IMR-90 (cell line): ENCODE measurements at regions not wholly inside any gene's neighbourhood (a gene's known extent, or its start where the extent isn't known, plus 50 kb on each side); places are given as distances from the start of the nearest gene placed in this dataset.

Experiments used
- ATAC-seq: fragments of 200-7000 bp; cut with Tn5 transposase; 2 replicates; pipeline ENCODE4 v1.9.1; 2020; ENCODE audit warnings: low read depth, mild to moderate bottlenecking, moderate library complexity
- BruUV-seq: library from RNA; stranded (reverse); fragments of 400-500 nt; replicated peaks from 2 replicates; lab custom pipeline; 2021; lab: Mats Ljungman, UMichigan
- CTCF ChIA-PET: fragments of 300-600 bp; formaldehyde crosslinking; extraction: SDS; loops from one replicate; lab custom pipeline; 2021; ENCODE audit warnings: antibody characterized with exemption; lab: Yijun Ruan, JAX
- POLR2A ChIA-PET: fragments of 300-600 bp; sonication (Branson Sonifier 250); formaldehyde crosslinking; loops from one replicate; lab custom pipeline; 2022; ENCODE audit warnings: antibody characterized with exemption; ENCODE audit not compliant: unreplicated experiment; lab: Charles Lee
- DNase-seq: peaks from one replicate; pipeline ENCODE4 v3.0.0; 2013
- H2AFZ ChIP-seq: replicated peaks from 2 replicates; pipeline ENCODE3; 2013; ENCODE audit warnings: low read length, mild to moderate bottlenecking; ENCODE audit not compliant: poor library complexity
- H2AK5ac ChIP-seq: 2 replicates; pipeline ENCODE4 v1.6.1; 2013; ENCODE audit warnings: low read depth, low read length, inconsistent platforms
- H2AK9ac ChIP-seq: replicated peaks from 2 replicates; pipeline ENCODE3; 2013; ENCODE audit warnings: mild to moderate bottlenecking, low read depth, low read length, moderate library complexity; ENCODE audit not compliant: poor library complexity
- H2BK120ac ChIP-seq: 2 replicates; pipeline ENCODE4 v1.6.1; 2013; ENCODE audit warnings: low read depth, low read length, inconsistent platforms
- H2BK15ac ChIP-seq: 3 replicates; pipeline ENCODE4 v1.6.1; 2013; ENCODE audit warnings: low read depth, low read length, inconsistent platforms
- H2BK20ac ChIP-seq: 2 replicates; pipeline ENCODE4 v1.6.1; 2013; ENCODE audit warnings: low read depth, mild to moderate bottlenecking, inconsistent platforms, low read length, moderate library complexity
- H2BK5ac ChIP-seq: 2 replicates; pipeline ENCODE4 v1.6.1; 2013; ENCODE audit warnings: mild to moderate bottlenecking, low read depth, low read length, inconsistent platforms; ENCODE audit not compliant: poor library complexity, severe bottlenecking
- H3K14ac ChIP-seq: replicated peaks from 2 replicates; pipeline ENCODE4 v1.6.1; 2013; ENCODE audit warnings: low read depth, low read length, inconsistent platforms
- H3K18ac ChIP-seq: 2 replicates; pipeline ENCODE4 v1.6.1; 2013; ENCODE audit warnings: low read depth, low read length, control low read depth
- H3K23ac ChIP-seq: 2 replicates; pipeline ENCODE4 v1.6.1; 2013; ENCODE audit warnings: low read depth, low read length, inconsistent platforms
- H3K27ac ChIP-seq: 2 replicates; pipeline ENCODE4 v1.5.1; 2013; ENCODE audit warnings: mild to moderate bottlenecking, control low read depth, low read length; ENCODE audit not compliant: insufficient read depth
- H3K27me3 ChIP-seq: 2 replicates; pipeline ENCODE4 v1.6.1; 2013; ENCODE audit warnings: low read length; ENCODE audit not compliant: control insufficient read depth, insufficient read depth
- H3K36me3 ChIP-seq: 2 replicates; pipeline ENCODE4 v1.6.1; 2013; ENCODE audit warnings: low read length, mixed read lengths; ENCODE audit not compliant: control insufficient read depth, insufficient read depth
- H3K4ac ChIP-seq: 2 replicates; pipeline ENCODE4 v1.6.1; 2013; ENCODE audit warnings: low read depth, low read length, inconsistent platforms
- H3K4me1 ChIP-seq: 2 replicates; pipeline ENCODE4 v1.6.1; 2013; ENCODE audit warnings: low read length, mixed read lengths; ENCODE audit not compliant: control insufficient read depth, insufficient read depth
- H3K4me2 ChIP-seq: 2 replicates; pipeline ENCODE4 v1.6.1; 2013; ENCODE audit warnings: low read depth, mild to moderate bottlenecking, control low read depth, low read length, moderate library complexity
- H3K4me3 ChIP-seq: 2 replicates; pipeline ENCODE4 v1.5.1; 2013; ENCODE audit warnings: low read depth, mild to moderate bottlenecking, control low read depth, low read length, moderate library complexity; ENCODE audit not compliant: insufficient read depth
- H3K56ac ChIP-seq: 2 replicates; pipeline ENCODE4 v1.6.1; 2013; ENCODE audit warnings: low read length, inconsistent platforms; ENCODE audit not compliant: insufficient read depth; ENCODE audit errors: extremely low read depth
- H3K79me1 ChIP-seq, 2 experiments: 2 replicates each; pipeline ENCODE4 v1.6.1; 2013; ENCODE audit warnings: low read length in 2 of 2, inconsistent platforms in 1 of 2, low read depth in 1 of 2
- H3K9ac ChIP-seq: 2 replicates; pipeline ENCODE4 v1.6.1; 2013; ENCODE audit warnings: low read depth, low read length, control low read depth
- H3K9me1 ChIP-seq: 2 replicates; pipeline ENCODE4 v1.6.1; 2013; ENCODE audit warnings: low read length, inconsistent platforms; ENCODE audit not compliant: insufficient read depth
- H3K9me3 ChIP-seq: 2 replicates; pipeline ENCODE4 v1.6.1; 2013; ENCODE audit warnings: low read length; ENCODE audit not compliant: control insufficient read depth, insufficient read depth
- H4K20me1 ChIP-seq: 2 replicates; pipeline ENCODE4 v1.6.1; 2013; ENCODE audit warnings: low read length, inconsistent platforms; ENCODE audit not compliant: insufficient read depth
- H4K5ac ChIP-seq: 2 replicates; pipeline ENCODE4 v1.6.1; 2013; ENCODE audit warnings: mild to moderate bottlenecking, low read depth, low read length, control low read depth
- H4K8ac ChIP-seq, 2 experiments: 2 replicates each; pipeline ENCODE4 v1.6.1; 2013; ENCODE audit warnings: low read depth in 2 of 2, low read length in 2 of 2, control low read depth in 1 of 2, inconsistent platforms in 1 of 2
- H4K91ac ChIP-seq: 2 replicates; pipeline ENCODE4 v1.6.1; 2013; ENCODE audit warnings: low read depth, low read length, inconsistent platforms; ENCODE audit not compliant: insufficient read depth
- BHLHE40 ChIP-seq: fragments of 150-350 bp; IDR thresholded peaks from 2 replicates; pipeline ENCODE4 v1.6.1; 2016; ENCODE audit warnings: mild to moderate bottlenecking, low read depth, low read length
- CEBPB ChIP-seq: IDR thresholded peaks from 2 replicates; pipeline ENCODE4 v1.6.1; 2012; ENCODE audit warnings: low read depth, low read length, improper control_type of control experiment
- CHD1 ChIP-seq: IDR thresholded peaks from 2 replicates; pipeline ENCODE4 v1.6.1; 2012; ENCODE audit warnings: low read depth, low read length, improper control_type of control experiment
- CTCF ChIP-seq: conservative IDR thresholded peaks from 2 replicates; pipeline ENCODE4 v1.5.1; 2012; ENCODE audit warnings: mild to moderate bottlenecking, low read depth, low read length, improper control_type of control experiment
- ELK1 ChIP-seq: fragments of 150-350 bp; IDR thresholded peaks from 2 replicates; pipeline ENCODE4 v1.6.1; 2016; ENCODE audit warnings: low read depth, mild to moderate bottlenecking, low read length, moderate library complexity, borderline replicate concordance
- FOS ChIP-seq: fragments of 150-350 bp; IDR thresholded peaks from 2 replicates; pipeline ENCODE4 v1.6.1; 2016; ENCODE audit warnings: low read depth, low read length
- MAFK ChIP-seq: IDR thresholded peaks from 2 replicates; pipeline ENCODE4 v1.6.1; 2012; ENCODE audit warnings: low read depth, low read length, improper control_type of control experiment
- MAZ ChIP-seq: IDR thresholded peaks from 2 replicates; pipeline ENCODE4 v1.6.1; 2012; ENCODE audit warnings: low read depth, mild to moderate bottlenecking, low read length, improper control_type of control experiment, moderate library complexity, borderline replicate concordance
- MXI1 ChIP-seq: IDR thresholded peaks from 2 replicates; pipeline ENCODE4 v1.6.1; 2012; ENCODE audit warnings: low read depth, mild to moderate bottlenecking, low read length, moderate library complexity, borderline replicate concordance
- NFE2L2 ChIP-seq: fragments of 150-350 bp; IDR thresholded peaks from 2 replicates; pipeline ENCODE4 v1.6.1; 2016; ENCODE audit warnings: low read depth, mild to moderate bottlenecking, low read length
- POLR2A ChIP-seq: IDR thresholded peaks from 2 replicates; pipeline ENCODE4 v1.6.1; 2012; ENCODE audit warnings: mild to moderate bottlenecking, low read depth, low read length
- RAD21 ChIP-seq: IDR thresholded peaks from 2 replicates; pipeline ENCODE4 v1.6.1; 2012; ENCODE audit warnings: low read length, improper control_type of control experiment
- RCOR1 ChIP-seq: IDR thresholded peaks from 2 replicates; pipeline ENCODE4 v1.6.1; 2012; ENCODE audit warnings: mild to moderate bottlenecking, low read length, improper control_type of control experiment; ENCODE audit not compliant: insufficient replicate concordance
- RFX5 ChIP-seq: IDR thresholded peaks from 2 replicates; pipeline ENCODE4 v1.8.0; 2012; ENCODE audit warnings: low read depth, mild to moderate bottlenecking, low read length, moderate library complexity
- SMC3 ChIP-seq: fragments of 150-350 bp; IDR thresholded peaks from 2 replicates; pipeline ENCODE4 v1.6.1; 2016; ENCODE audit warnings: low read depth, mild to moderate bottlenecking, antibody characterized with exemption, low read length, moderate library complexity
- USF2 ChIP-seq: fragments of 150-350 bp; IDR thresholded peaks from 2 replicates; pipeline ENCODE4 v1.6.1; 2017; ENCODE audit warnings: mild to moderate bottlenecking, antibody characterized with exemption, low read length, low read depth
- WGBS, 2 experiments: methylation state at CpG; one replicate each; pipeline versions ENCODE4 v1.1.5 to v1.1.7; 2013; ENCODE audit warnings: missing lambda C conversion rate in 2 of 2; ENCODE audit not compliant: insufficient read length in 1 of 2; ENCODE audit errors: extremely low coverage in 2 of 2; 5-methylcytosine and 5-hydroxymethylcytosine counted together
- dilution Hi-C: fragments of 300-500 bp; cut with HindIII; formaldehyde crosslinking; loops from one replicate; pipeline ENCODE4 v1.14.3; 2018; ENCODE audit warnings: low sequenced_read_pairs; ENCODE audit not compliant: unreplicated experiment
- in situ Hi-C: fragments of 300-500 bp; cut with MboI; formaldehyde crosslinking; loops from 3 replicates; pipeline ENCODE4 v1.14.3; 2019; ENCODE audit warnings: low sequenced_read_pairs, inconsistent platforms, mixed read lengths
- intact Hi-C: fragments of 100-400 bp; cut with micrococcal nuclease; formaldehyde crosslinking; loops from 2 replicates; pipeline ENCODE4 v1.10.0; 2022

- H4K8ac ChIP-seq = no peak overlapping the region
- H2AK5ac ChIP-seq = no peak overlapping the region
- no peak overlapping the region for H4K91ac ChIP-seq
- H3K9me1 ChIP-seq = no peaks in the 10 kb centered on the region
- H3K36me3 ChIP-seq = no peaks in the 10 kb centered on the region
- BruUV-seq = no TSS peak
- TF ChIP-seq NFE2L2 = no peak
- no peak for TF ChIP-seq USF2
- TF ChIP-seq SMC3 = no peak
- TF ChIP-seq FOS = no peak
- TF ChIP-seq MAFK = no peak
- TF ChIP-seq ELK1 = no peak
- TF ChIP-seq POLR2A = no peak
- no peak for TF ChIP-seq MXI1
- TF ChIP-seq RFX5 = no peak
- no peak for TF ChIP-seq CEBPB
- no peak for TF ChIP-seq CHD1
- TF ChIP-seq RAD21 = no peak
- TF ChIP-seq RCOR1 = no peak
- TF ChIP-seq MAZ = no peak
- TF ChIP-seq CTCF = no peak
- TF ChIP-seq BHLHE40 = no peak
- H4K5ac ChIP-seq = no peak overlapping the region
- no peak overlapping the region for H2AFZ ChIP-seq
- no peak overlapping the region for H3K14ac ChIP-seq
- no peak overlapping the region for H2BK15ac ChIP-seq
- no peaks in the 10 kb centered on the region for H3K4me1 ChIP-seq
- ChIA-PET CTCF (interaction anchor here (1.0 kb wide), 1 partner anchor 35 kb away, joined by 3 read pairs; no protein-coding TSS in a partner anchor), POLR2A (no interaction called here)
- dilution Hi-C loops = no loop called here
- no peak overlapping the region for H3K4me3 ChIP-seq
- H3K18ac ChIP-seq = no peak overlapping the region
- WGBS, 2 experiments = no CpG with 5 or more reads among the region's 3 CpGs
- H4K20me1 ChIP-seq = no peaks in the 10 kb centered on the region
- in situ Hi-C loops = no loop called here
- no peak overlapping the region for H2BK20ac ChIP-seq
- no peak overlapping the region for H3K23ac ChIP-seq
- no peak overlapping the region for H3K56ac ChIP-seq
- no peak overlapping the region for H3K4ac ChIP-seq
- no peaks in the 10 kb centered on the region; the same call in 1 of the 2 replicates for H3K27me3 ChIP-seq
- no peak for DNase-seq
- H3K9me3 ChIP-seq = no peaks in the 10 kb centered on the region
- ATAC-seq = no peak
- H3K27ac ChIP-seq = no peak overlapping the region
- no peak overlapping the region for H2BK120ac ChIP-seq
- H3K79me1 ChIP-seq = no peaks in the 10 kb centered on the region
- no peak overlapping the region for H2BK5ac ChIP-seq
- H3K9ac ChIP-seq = no peak overlapping the region
- intact Hi-C loops = no loop called here
- H3K4me2 ChIP-seq = no peak overlapping the region
- no peak overlapping the region for H2AK9ac ChIP-seq
These were observed 229.8 kb upstream of the CEP162 start for GRCh38 chr6:84457276-84457675.
